ENCODE measurements at regions not wholly inside any gene's neighbourhood (a gene's known extent, or its start where the extent isn't known, plus 50 kb on each side); places are given as distances from the start of the nearest gene placed in this dataset.

DNA sequence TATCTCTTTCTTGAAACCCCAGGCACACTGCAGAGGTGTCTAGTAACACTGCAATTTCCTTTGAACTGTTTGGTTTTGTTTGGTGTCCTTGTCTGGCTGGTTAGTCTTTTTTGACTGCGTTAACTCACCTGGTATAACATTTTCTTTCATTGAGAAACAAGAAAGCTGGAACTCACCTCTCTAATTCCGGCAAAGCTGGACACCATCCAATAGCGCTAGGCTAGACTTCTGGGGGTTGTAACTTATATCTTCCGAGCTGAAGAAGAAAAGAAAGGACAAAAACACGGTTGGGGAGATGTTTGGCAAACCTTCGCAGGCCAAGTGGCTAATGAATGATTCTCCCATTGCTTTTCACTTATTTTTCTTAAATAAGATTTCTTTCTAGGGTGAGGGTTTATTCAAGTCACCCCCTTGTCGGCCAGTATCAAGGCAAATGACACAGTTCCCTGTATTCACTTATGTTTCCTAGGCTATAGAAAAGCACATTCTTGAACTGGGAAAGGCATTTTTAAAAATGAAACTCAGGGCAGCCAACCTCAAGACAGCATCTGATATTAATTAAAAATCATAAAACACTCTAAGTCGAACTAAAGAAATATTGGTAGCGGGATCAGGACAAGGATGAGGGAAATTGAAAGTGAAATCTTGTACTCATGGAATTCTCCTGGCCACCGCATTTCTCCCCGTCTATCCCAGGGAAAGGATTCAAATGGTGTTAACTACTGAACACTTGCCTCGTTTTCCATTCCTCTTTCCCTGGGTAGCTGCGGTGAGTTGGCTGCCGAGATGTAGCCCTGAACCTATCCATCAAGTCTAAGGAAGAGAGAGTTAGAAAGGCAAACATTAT is 95.9 kb upstream of the ZFHX3 start:
- H3K4me3 ChIP-seq, result peak overlapping the region; percentile 1 to 12 (median 9)
- 46% methylated on average over 14 of the region's 14 CpGs for WGBS (ENCODE audit: insufficient coverage, low coverage, low lambda C conversion rate, missing lambda C conversion rate)
- ATAC-seq, result peak in 1 of 4 donors; percentile 29
- no peaks in the 10 kb centered on the region for H3K36me3 ChIP-seq
- H3K27me3 ChIP-seq, result no peaks in the 10 kb centered on the region
- H3K27ac ChIP-seq, result peak overlapping the region; percentile 3 to 45 (median 30)
- intact Hi-C loops (cut with DNase I), result no loop called here
- DNase-seq, result no peak
- no peak for TF ChIP-seq POLR2A (IDR thresholded peaks at IDR 0.05)
- TF ChIP-seq, protein P1, sequence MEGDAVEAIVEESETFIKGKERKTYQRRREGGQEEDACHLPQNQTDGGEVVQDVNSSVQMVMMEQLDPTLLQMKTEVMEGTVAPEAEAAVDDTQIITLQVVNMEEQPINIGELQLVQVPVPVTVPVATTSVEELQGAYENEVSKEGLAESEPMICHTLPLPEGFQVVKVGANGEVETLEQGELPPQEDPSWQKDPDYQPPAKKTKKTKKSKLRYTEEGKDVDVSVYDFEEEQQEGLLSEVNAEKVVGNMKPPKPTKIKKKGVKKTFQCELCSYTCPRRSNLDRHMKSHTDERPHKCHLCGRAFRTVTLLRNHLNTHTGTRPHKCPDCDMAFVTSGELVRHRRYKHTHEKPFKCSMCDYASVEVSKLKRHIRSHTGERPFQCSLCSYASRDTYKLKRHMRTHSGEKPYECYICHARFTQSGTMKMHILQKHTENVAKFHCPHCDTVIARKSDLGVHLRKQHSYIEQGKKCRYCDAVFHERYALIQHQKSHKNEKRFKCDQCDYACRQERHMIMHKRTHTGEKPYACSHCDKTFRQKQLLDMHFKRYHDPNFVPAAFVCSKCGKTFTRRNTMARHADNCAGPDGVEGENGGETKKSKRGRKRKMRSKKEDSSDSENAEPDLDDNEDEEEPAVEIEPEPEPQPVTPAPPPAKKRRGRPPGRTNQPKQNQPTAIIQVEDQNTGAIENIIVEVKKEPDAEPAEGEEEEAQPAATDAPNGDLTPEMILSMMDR (IDR thresholded peaks at IDR 0.05), result no peak
- H3K4me1 ChIP-seq, result peaks cover 0 to 20% (median 0%) of the 10 kb centered on the region in 4 donors
- no peaks in the 10 kb centered on the region for H3K9me3 ChIP-seq

DNA sequence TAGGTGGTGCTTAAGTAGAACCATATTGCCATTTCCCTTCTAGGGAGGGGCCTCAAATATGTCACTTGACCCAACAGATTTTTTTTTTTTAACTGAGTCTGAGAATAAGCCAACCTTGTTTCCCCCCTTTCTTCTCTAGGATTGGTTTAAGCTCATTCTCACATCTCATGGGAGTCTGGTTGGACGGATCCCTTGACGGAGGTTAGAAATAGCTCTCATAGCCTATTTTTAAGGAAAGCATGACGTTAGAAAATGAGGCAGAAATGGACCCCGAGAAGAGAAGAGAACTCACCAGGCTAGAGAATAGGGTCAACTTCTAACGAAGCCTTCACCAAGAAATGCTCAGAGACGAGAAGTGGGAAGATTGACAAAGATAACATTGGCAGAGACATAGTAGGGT is 95.1 kb upstream of the ZFHX3 start:
- Histone ChIP-seq H3K4me1 (peaks cover 0 to 20% (median 0%) of the 10 kb centered on the region in 4 donors), H3K27ac (no peak overlapping the region), H3K36me3 (no peaks in the 10 kb centered on the region), H3K27me3 (no peaks in the 10 kb centered on the region), H3K9me3 (no peaks in the 10 kb centered on the region), H3K4me3 (no peak overlapping the region)
- intact Hi-C loops (cut with DNase I), result no loop called here
- ATAC-seq (no peak), DNase-seq (no peak)
- WGBS (ENCODE audit: insufficient coverage, low coverage, low lambda C conversion rate, missing lambda C conversion rate), result 89% methylated on average over 6 of the region's 6 CpGs
- no peak for TF ChIP-seq POLR2A (IDR thresholded peaks at IDR 0.05)
- TF ChIP-seq, protein P1 (IDR thresholded peaks at IDR 0.05), result no peak

DNA sequence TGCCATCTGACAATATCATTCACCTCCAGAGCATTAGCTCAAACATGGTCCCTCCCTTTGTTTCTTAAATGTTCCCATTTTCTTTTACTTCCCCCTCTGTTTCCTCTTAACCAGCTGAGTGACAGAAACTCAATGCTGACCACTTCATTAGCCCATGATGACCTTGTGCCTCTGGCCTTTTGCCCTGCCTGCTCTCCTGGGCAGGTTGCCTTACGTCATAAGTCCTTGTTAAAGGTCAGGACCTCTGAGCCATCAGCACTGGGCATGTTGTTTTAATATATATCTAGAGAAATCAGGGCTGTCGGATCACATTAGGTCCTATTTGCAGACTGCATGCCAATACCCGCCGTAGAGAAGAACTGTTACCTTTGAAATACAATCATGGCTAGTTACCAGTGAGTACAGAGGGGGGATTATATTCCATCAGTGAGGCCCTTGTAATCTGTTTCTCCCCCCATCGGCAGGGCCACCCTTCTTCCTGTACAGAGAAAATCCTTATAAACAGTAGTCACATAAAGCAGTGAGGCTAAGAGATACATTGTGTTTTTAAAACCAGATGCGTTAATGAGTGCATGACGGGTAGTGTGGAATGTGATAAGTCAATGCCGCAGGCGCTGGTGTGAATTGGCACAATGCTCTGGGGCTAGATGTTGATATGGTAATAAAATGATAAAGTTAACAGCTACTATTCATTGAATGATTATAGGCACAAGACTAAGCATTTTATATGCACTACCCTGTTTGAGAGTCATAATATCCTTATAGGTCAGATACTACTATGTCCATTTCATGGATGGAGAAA is 94.3 kb upstream of the ZFHX3 start:
- intact Hi-C loops (cut with DNase I), result no loop called here
- Histone ChIP-seq H3K4me3 (no peak overlapping the region), H3K9me3 (no peaks in the 10 kb centered on the region), H3K36me3 (no peaks in the 10 kb centered on the region), H3K27me3 (no peaks in the 10 kb centered on the region), H3K27ac (peak overlapping the region in 2 of 3 donors; percentile 27 to 39), H3K4me1 (peaks cover 0 to 20% (median 0%) of the 10 kb centered on the region in 4 donors)
- WGBS (ENCODE audit: insufficient coverage, low coverage, low lambda C conversion rate, missing lambda C conversion rate), result 56% methylated on average over 9 of the region's 9 CpGs
- peak; percentile 79 to 91 (median 86) for ATAC-seq
- DNase-seq, result peak; percentile 63 to 78 (median 77)
- TF ChIP-seq, protein P1 (IDR thresholded peaks at IDR 0.05), result no peak
- TF ChIP-seq POLR2A (IDR thresholded peaks at IDR 0.05), result no peak

DNA sequence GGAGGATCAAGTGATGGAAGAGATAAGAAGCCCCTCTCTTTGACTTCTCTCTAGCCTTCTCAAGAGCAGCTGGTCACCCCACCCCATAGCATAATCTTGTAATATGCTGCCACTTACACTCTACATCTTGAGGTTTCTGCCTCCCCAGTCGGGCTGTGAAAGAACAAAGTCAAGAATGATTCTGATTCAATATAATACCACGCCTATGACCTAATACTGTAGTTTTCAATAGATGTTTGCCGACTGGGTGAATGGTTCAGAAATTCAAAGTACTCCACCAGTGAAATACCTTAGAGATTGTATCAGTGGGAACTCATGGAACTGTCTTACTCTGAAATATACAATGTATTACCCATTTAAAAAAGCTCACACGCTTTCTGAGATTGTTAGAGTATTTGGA is 93.0 kb upstream of the ZFHX3 start:
- no peak for TF ChIP-seq POLR2A (IDR thresholded peaks at IDR 0.05)
- TF ChIP-seq, protein P1 (IDR thresholded peaks at IDR 0.05), result no peak
- WGBS (ENCODE audit: insufficient coverage, low coverage, low lambda C conversion rate, missing lambda C conversion rate), result 75% methylated on average over 3 of the region's 4 CpGs

More for the DNA sequence above, 93.0 kb upstream of the ZFHX3 start:
- peaks cover 0 to 20% (median 0%) of the 10 kb centered on the region in 4 donors for H3K4me1 ChIP-seq
- no peaks in the 10 kb centered on the region for H3K27me3 ChIP-seq
- no peak overlapping the region for H3K27ac ChIP-seq
- DNase-seq, result no peak
- no peak for ATAC-seq
- H3K9me3 ChIP-seq, result no peaks in the 10 kb centered on the region
- H3K36me3 ChIP-seq, result no peaks in the 10 kb centered on the region
- intact Hi-C loops (cut with DNase I), result no loop called here
- H3K4me3 ChIP-seq, result no peak overlapping the region

Data from right lobe of liver (tissue), 6 donors.